CD14-positive monocyte (primary cell): ENCODE measurements at regions not wholly inside any gene's neighbourhood (a gene's known extent, or its start where the extent isn't known, plus 50 kb on each side); places are given as distances from the start of the nearest gene placed in this dataset.

Source experiments
- DNase-seq, 3 donors: peaks; one replicate each; pipeline ENCODE4 v3.0.0-alpha.2; 2011 to 2022
- H2AFZ ChIP-seq: 2 replicates; pipeline ENCODE4 v1.6.0; 2012; ENCODE audit warnings: mild to moderate bottlenecking, low read depth, low read length, inconsistent platforms; ENCODE audit not compliant: insufficient read depth, poor library complexity, severe bottlenecking
- H3K27ac ChIP-seq, 2 donors: 1 replicate in 1 of 2; 2 replicates in 1 of 2; pipeline ENCODE4 v1.5.1; 2012 to 2013; ENCODE audit warnings: low read length in 2 of 2, control low read depth in 1 of 2, inconsistent platforms in 1 of 2, low read depth in 1 of 2, mild to moderate bottlenecking in 1 of 2
- H3K27me3 ChIP-seq, 2 donors: one replicate each; pipeline versions ENCODE4 v1.6.0 to v1.6.1; 2011 to 2013; ENCODE audit warnings: low read length in 2 of 2; ENCODE audit not compliant: control insufficient read depth in 2 of 2, insufficient read depth in 2 of 2
- H3K36me3 ChIP-seq, 2 donors: replicated peaks in 1 of 2; 1 replicate in 1 of 2; 2 replicates in 1 of 2; pipeline versions ENCODE4 v1.5.1 to v1.6.1; 2012 to 2013; ENCODE audit warnings: low read length in 2 of 2, control low read depth in 1 of 2, inconsistent platforms in 1 of 2, mild to moderate bottlenecking in 1 of 2; ENCODE audit not compliant: insufficient read depth in 2 of 2, control insufficient read depth in 1 of 2
- H3K4me1 ChIP-seq, 2 donors: 1 replicate in 1 of 2; 2 replicates in 1 of 2; pipeline versions ENCODE4 v1.5.1 to v1.6.1; 2012 to 2013; ENCODE audit warnings: low read length in 2 of 2, control low read depth in 1 of 2, inconsistent platforms in 1 of 2, mild to moderate bottlenecking in 1 of 2, moderate library complexity in 1 of 2; ENCODE audit not compliant: insufficient read depth in 2 of 2, control insufficient read depth in 1 of 2
- H3K4me2 ChIP-seq: replicated peaks from 2 replicates; pipeline ENCODE3; 2012; ENCODE audit warnings: low read length, moderate library complexity, mild to moderate bottlenecking; ENCODE audit not compliant: poor library complexity, severe bottlenecking; ENCODE audit errors: extremely low read depth
- H3K4me3 ChIP-seq, 3 experiments: fragments of 200-600 bp in 1 of 3; sonication (generic) in 1 of 3; replicated peaks in 1 of 3; 1 replicate in 2 of 3; 2 replicates in 1 of 3; pipeline ENCODE4 v1.5.1; 2011 to 2013; ENCODE audit warnings: low read length in 3 of 3, mild to moderate bottlenecking in 3 of 3, control low read depth in 2 of 3, low read depth in 2 of 3, inconsistent platforms in 1 of 3, moderate library complexity in 1 of 3
- H3K79me2 ChIP-seq: 2 replicates; pipeline ENCODE4 v1.6.0; 2012; ENCODE audit warnings: mild to moderate bottlenecking, control low read depth, inconsistent platforms, low read length, moderate library complexity; ENCODE audit not compliant: insufficient read depth
- H3K9ac ChIP-seq: 2 replicates; pipeline ENCODE4 v1.6.0; 2017; ENCODE audit warnings: low read length, mild to moderate bottlenecking; ENCODE audit not compliant: insufficient read depth, poor library complexity, severe bottlenecking
- H3K9me3 ChIP-seq, 2 donors: replicated peaks in 1 of 2; 1 replicate in 1 of 2; 2 replicates in 1 of 2; pipeline versions ENCODE4 v1.5.1 to v1.6.1; 2012 to 2013; ENCODE audit warnings: low read length in 2 of 2, control low read depth in 1 of 2; ENCODE audit not compliant: control insufficient read depth in 1 of 2, insufficient read depth in 1 of 2
- H4K20me1 ChIP-seq: 2 replicates; pipeline ENCODE4 v1.6.0; 2012; ENCODE audit warnings: mild to moderate bottlenecking, low read length, control low read depth, moderate library complexity; ENCODE audit not compliant: insufficient read depth
- H3K27ac Mint-ChIP-seq, 7 donors: one replicate each; pipeline ENCODE4 v1.8.0; 2020; ENCODE audit warnings: mild to moderate bottlenecking in 7 of 7, mixed read lengths in 7 of 7, moderate library complexity in 6 of 7, inconsistent platforms in 2 of 7
- H3K27me3 Mint-ChIP-seq, 3 donors: one replicate each; pipeline ENCODE4 v1.8.0; 2021 to 2022; ENCODE audit warnings: low read depth in 3 of 3, mild to moderate bottlenecking in 3 of 3, mixed read lengths in 3 of 3, moderate library complexity in 3 of 3, inconsistent platforms in 1 of 3
- H3K36me3 Mint-ChIP-seq, 2 donors: one replicate each; pipeline ENCODE4 v1.8.0; 2020; ENCODE audit warnings: mixed read lengths in 2 of 2, inconsistent platforms in 1 of 2, mild to moderate bottlenecking in 1 of 2
- H3K4me1 Mint-ChIP-seq: one replicate; pipeline ENCODE4 v1.8.0; 2020; ENCODE audit warnings: mild to moderate bottlenecking, mixed read lengths
- H3K4me3 Mint-ChIP-seq, 2 donors: one replicate each; pipeline ENCODE4 v1.8.0; 2020; ENCODE audit warnings: mild to moderate bottlenecking in 2 of 2, mixed read lengths in 2 of 2, moderate library complexity in 1 of 2
- H3K9me3 Mint-ChIP-seq, 7 donors: one replicate each; pipeline ENCODE4 v1.8.0; 2020 to 2022; ENCODE audit warnings: mixed read lengths in 7 of 7, mild to moderate bottlenecking in 6 of 7, moderate library complexity in 6 of 7, inconsistent platforms in 2 of 7
- CTCF ChIP-seq: fragments of 200-600 bp; IDR thresholded peaks from one replicate; pipeline ENCODE4 v1.8.0; 2022; ENCODE audit warnings: antibody characterized with exemption, mild to moderate bottlenecking
- WGBS: methylation state at CpG from one replicate; pipeline ENCODE4 v1.1.5; 2013; ENCODE audit warnings: missing lambda C conversion rate; ENCODE audit not compliant: insufficient coverage; 5-methylcytosine and 5-hydroxymethylcytosine counted together
- intact Hi-C, 2 donors: fragments of 100-400 bp; cut with micrococcal nuclease; formaldehyde crosslinking; loops; one replicate each; pipeline versions ENCODE4 v1.15.0 to v1.15.1; 2023

- no peak overlapping the region for H3K27ac Mint-ChIP-seq
- no peak overlapping the region for H3K9ac ChIP-seq
- whole genome bisulfite sequencing: no CpG with 5 or more reads among the region's 2 CpGs
Observed at GRCh38 chr6:88368071-88368787, 202.1 kb upstream of the CNR1 start.

GRCh38 chr6:88367248-88367647 is 201.1 kb upstream of the CNR1 start:
- no peaks in the 10 kb centered on the region for H3K27me3 ChIP-seq
- Mint-ChIP-seq H3K27ac (no peak overlapping the region), H3K27me3 (peaks cover 0 to 5% (median 5%) of the 10 kb centered on the region in 3 donors), H3K9me3 (peaks cover 0 to 3% (median 0%) of the 10 kb centered on the region in 7 donors), H3K36me3 (no peaks in the 10 kb centered on the region), H3K4me1 (no peaks in the 10 kb centered on the region), H3K4me3 (no peak overlapping the region)
- intact Hi-C loops: no loop called here
- no peak overlapping the region for H2AFZ ChIP-seq
- WGBS: 0% methylated on average over 1 of the region's 1 CpG
- no peak overlapping the region for H3K9ac ChIP-seq
- no peaks in the 10 kb centered on the region for H4K20me1 ChIP-seq
- H3K4me3 ChIP-seq: no peak overlapping the region
- no peak for TF ChIP-seq CTCF
- no peak overlapping the region for H3K4me2 ChIP-seq
- DNase-seq: no peak
- H3K9me3 ChIP-seq: no peaks in the 10 kb centered on the region
- H3K27ac ChIP-seq: no peak overlapping the region
- no peaks in the 10 kb centered on the region for H3K79me2 ChIP-seq
- H3K36me3 ChIP-seq: no peaks in the 10 kb centered on the region
- H3K4me1 ChIP-seq: no peaks in the 10 kb centered on the region

More at GRCh38 chr6:88368071-88368787, 202.1 kb upstream of the CNR1 start:
- Histone ChIP-seq H3K79me2 (no peaks in the 10 kb centered on the region), H3K27ac (no peak overlapping the region), H3K27me3 (no peaks in the 10 kb centered on the region), H2AFZ (no peak overlapping the region), H3K9me3 (no peaks in the 10 kb centered on the region), H3K4me1 (no peaks in the 10 kb centered on the region), H3K4me2 (no peak overlapping the region), H4K20me1 (no peaks in the 10 kb centered on the region), H3K36me3 (no peaks in the 10 kb centered on the region), H3K4me3 (no peak overlapping the region)
- Mint-ChIP-seq H3K36me3 (no peaks in the 10 kb centered on the region), H3K4me3 (no peak overlapping the region), H3K4me1 (no peaks in the 10 kb centered on the region), H3K27me3 (peaks cover 0 to 5% (median 5%) of the 10 kb centered on the region in 3 donors), H3K9me3 (peaks cover 0 to 3% (median 0%) of the 10 kb centered on the region in 7 donors)
- no peak for TF ChIP-seq CTCF
- intact Hi-C loops: no loop called here
- no peak for DNase-seq
